ENCODE measurements at regions not wholly inside any gene's neighbourhood (a gene's known extent, or its start where the extent isn't known, plus 50 kb on each side); places are given as distances from the start of the nearest gene placed in this dataset.

DNA sequence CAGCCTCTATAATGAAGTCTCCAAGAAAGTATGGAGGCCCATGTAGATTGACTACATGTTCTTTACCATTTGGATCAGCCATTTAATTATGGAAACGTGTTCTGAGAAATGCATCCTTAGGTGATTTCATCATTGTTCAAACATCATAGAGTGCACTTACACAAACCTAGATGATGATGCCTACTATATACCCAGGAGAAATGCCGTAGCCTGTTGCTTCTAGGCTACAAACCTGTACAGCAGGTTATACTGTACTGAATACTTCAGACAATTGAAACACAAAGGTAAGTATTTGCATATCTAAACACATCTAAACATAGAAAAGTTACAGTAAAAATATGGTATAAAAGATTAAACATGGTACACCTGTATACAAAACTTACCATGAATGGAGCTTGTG, 186.5 kb upstream of the FSTL5 start:
- no peak for DNase-seq (ENCODE audit: low read depth)
- H3K4me3 ChIP-seq (ENCODE audit: low read depth, low read length) = no peak overlapping the region
- TF ChIP-seq MYC (IDR thresholded peaks at IDR 0.05; ENCODE audit: low read depth, low read length) = no peak

DNA sequence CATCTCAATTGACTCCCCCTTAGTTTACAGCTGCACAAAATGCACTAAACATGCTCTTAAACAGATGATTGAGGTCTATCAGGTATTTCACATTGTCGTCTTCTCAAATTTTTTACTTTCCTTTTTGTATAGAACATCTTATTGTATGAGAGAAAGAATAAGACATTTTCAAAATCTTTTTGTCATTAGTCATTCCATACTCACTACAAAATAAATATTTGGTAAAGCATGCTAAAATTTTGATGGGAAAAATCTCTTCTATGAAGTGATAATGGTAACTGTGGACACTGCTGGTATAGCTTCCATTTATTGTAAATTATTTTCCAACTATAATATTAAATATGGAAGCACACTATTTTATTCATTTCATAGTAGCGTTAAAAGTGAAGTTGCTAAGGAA, 185.6 kb upstream of the FSTL5 start:
- TF ChIP-seq, protein P1, sequence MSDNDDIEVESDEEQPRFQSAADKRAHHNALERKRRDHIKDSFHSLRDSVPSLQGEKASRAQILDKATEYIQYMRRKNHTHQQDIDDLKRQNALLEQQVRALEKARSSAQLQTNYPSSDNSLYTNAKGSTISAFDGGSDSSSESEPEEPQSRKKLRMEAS (IDR thresholded peaks at IDR 0.05; ENCODE audit: low read depth, low read length) = no peak
- TF ChIP-seq CTCF (IDR thresholded peaks at IDR 0.05; ENCODE audit: low read depth, low read length) = no peak
- no peak for TF ChIP-seq POLR2A (IDR thresholded peaks at IDR 0.05; ENCODE audit: extremely low read depth, insufficient read length)
- no peak for TF ChIP-seq MYC (IDR thresholded peaks at IDR 0.05; ENCODE audit: low read depth, low read length)
- DNase-seq (ENCODE audit: low read depth) = no peak
- H3K4me3 ChIP-seq (ENCODE audit: low read depth, low read length) = no peak overlapping the region

GRCh38 chr4:162347842-162348213, 184.0 kb upstream of the FSTL5 start:
- TF ChIP-seq MYC (IDR thresholded peaks at IDR 0.05; ENCODE audit: low read depth, low read length) (no peak), POLR2A (IDR thresholded peaks at IDR 0.05; ENCODE audit: extremely low read depth, insufficient read length) (no peak), CTCF (IDR thresholded peaks at IDR 0.05; ENCODE audit: low read depth, low read length) (no peak)
- TF ChIP-seq, protein P1 (IDR thresholded peaks at IDR 0.05; ENCODE audit: low read depth, low read length) = no peak
- DNase-seq (ENCODE audit: low read depth) = no peak
- H3K4me3 ChIP-seq (ENCODE audit: low read depth, low read length) = no peak overlapping the region

DNA sequence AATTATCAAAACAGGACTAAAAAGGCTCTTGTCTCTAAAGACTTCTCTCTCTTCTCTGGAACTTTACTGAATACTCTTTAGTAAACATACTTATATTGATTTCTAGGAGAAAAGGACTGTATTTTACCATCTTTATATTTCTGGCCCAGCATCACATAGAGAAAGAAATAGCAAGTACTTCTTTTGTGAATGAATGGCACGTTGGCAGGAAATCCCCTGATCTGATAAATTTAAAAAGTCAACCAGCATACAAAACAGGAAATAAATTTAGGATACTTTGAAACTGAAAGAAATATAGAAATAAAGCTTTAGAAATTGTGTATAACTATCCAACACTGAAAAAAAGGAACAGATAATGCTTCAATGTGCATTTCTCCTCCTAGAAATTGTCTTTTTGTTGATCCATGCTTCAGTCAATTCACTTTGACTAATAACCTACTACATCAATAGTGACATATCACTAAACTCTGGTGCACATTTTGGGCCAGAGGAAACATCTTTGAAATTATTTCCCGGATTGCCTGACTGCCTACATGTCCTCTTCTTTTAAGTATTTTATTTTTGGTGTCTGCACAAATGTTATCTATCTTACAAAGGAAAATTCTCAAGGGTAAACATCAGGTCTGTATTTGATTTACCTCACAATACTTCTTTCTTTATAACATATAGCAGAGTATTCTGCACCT, 183.5 kb upstream of the FSTL5 start:
- DNase-seq (ENCODE audit: low read depth) = no peak
- no peak for TF ChIP-seq CTCF (IDR thresholded peaks at IDR 0.05; ENCODE audit: low read depth, low read length)

GRCh38 chr4:162343967-162344366, 180.2 kb upstream of the FSTL5 start:
- TF ChIP-seq MYC (IDR thresholded peaks at IDR 0.05; ENCODE audit: low read depth, low read length) (no peak), POLR2A (IDR thresholded peaks at IDR 0.05; ENCODE audit: extremely low read depth, insufficient read length) (no peak), CTCF (IDR thresholded peaks at IDR 0.05; ENCODE audit: low read depth, low read length) (no peak)
- TF ChIP-seq, protein P1 (IDR thresholded peaks at IDR 0.05; ENCODE audit: low read depth, low read length) = no peak
- DNase-seq (ENCODE audit: low read depth) = no peak
- no peak overlapping the region for H3K4me3 ChIP-seq (ENCODE audit: low read depth, low read length)

More for the DNA sequence above, 183.5 kb upstream of the FSTL5 start:
- H3K4me3 ChIP-seq (ENCODE audit: low read depth, low read length) = no peak overlapping the region

GRCh38 chr4:162341533-162341932, 177.7 kb upstream of the FSTL5 start:
- no peak for DNase-seq (ENCODE audit: low read depth)
- no peak for TF ChIP-seq CTCF (IDR thresholded peaks at IDR 0.05; ENCODE audit: low read depth, low read length)
- TF ChIP-seq, protein P1 (IDR thresholded peaks at IDR 0.05; ENCODE audit: low read depth, low read length) = no peak
- no peak for TF ChIP-seq POLR2A (IDR thresholded peaks at IDR 0.05; ENCODE audit: extremely low read depth, insufficient read length)
- no peak for TF ChIP-seq MYC (IDR thresholded peaks at IDR 0.05; ENCODE audit: low read depth, low read length)

More at GRCh38 chr4:162341533-162341932, 177.7 kb upstream of the FSTL5 start:
- no peak overlapping the region for H3K4me3 ChIP-seq (ENCODE audit: low read depth, low read length)

Data from NB4 (cell line).